DOHH2 (cell line): ENCODE measurements at regions not wholly inside any gene's neighbourhood (a gene's known extent, or its start where the extent isn't known, plus 50 kb on each side); places are given as distances from the start of the nearest gene placed in this dataset.

ENCODE experiments used
- H3F3A ChIP-seq: fragments of 200-600 bp; sonication (generic), shearing (Covaris generic); 2 replicates; pipeline ENCODE4 v1.6.0; 2016; ENCODE audit warnings: antibody characterized with exemption, mild to moderate bottlenecking; ENCODE audit not compliant: control insufficient read depth, insufficient read depth
- H3K27ac ChIP-seq: fragments of 200-600 bp; sonication (generic); 2 replicates; pipeline ENCODE4 v1.5.1; 2014; ENCODE audit warnings: low read depth, mild to moderate bottlenecking, low read length, moderate library complexity
- H3K27me3 ChIP-seq: fragments of 200-600 bp; sonication (generic); 2 replicates; pipeline ENCODE4 v1.6.1; 2014; ENCODE audit warnings: mild to moderate bottlenecking, low read length, mixed read lengths; ENCODE audit not compliant: control insufficient read depth
- H3K36me3 ChIP-seq: fragments of 200-600 bp; sonication (generic); 2 replicates; pipeline ENCODE4 v1.6.1; 2014; ENCODE audit warnings: mild to moderate bottlenecking, low read length, moderate library complexity, mixed read lengths; ENCODE audit not compliant: control insufficient read depth
- H3K4me1 ChIP-seq: fragments of 200-600 bp; sonication (generic); 2 replicates; pipeline ENCODE4 v1.6.1; 2014; ENCODE audit warnings: mild to moderate bottlenecking, low read length, mixed read lengths; ENCODE audit not compliant: control insufficient read depth
- H3K4me2 ChIP-seq: fragments of 200-600 bp; sonication (generic); 2 replicates; pipeline ENCODE4 v1.6.0; 2014; ENCODE audit warnings: mild to moderate bottlenecking, low read length, moderate library complexity
- H3K4me3 ChIP-seq: fragments of 200-600 bp; sonication (generic); 2 replicates; pipeline ENCODE4 v1.5.1; 2014; ENCODE audit warnings: mild to moderate bottlenecking, low read length, mixed read lengths
- H3K79me2 ChIP-seq: fragments of 200-600 bp; sonication (generic); 2 replicates; pipeline ENCODE4 v1.6.1; 2014; ENCODE audit warnings: mild to moderate bottlenecking, low read length, mixed read lengths; ENCODE audit not compliant: control insufficient read depth
- H3K9me2 ChIP-seq: fragments of 200-600 bp; sonication (generic); replicated peaks from 2 replicates; pipeline ENCODE4 v1.6.1; 2014; ENCODE audit warnings: mild to moderate bottlenecking, low read length, mixed read lengths; ENCODE audit not compliant: control insufficient read depth
- H3K9me3 ChIP-seq: fragments of 200-600 bp; sonication (generic); 2 replicates; pipeline ENCODE4 v1.6.1; 2014; ENCODE audit warnings: antibody characterized with exemption, low read length, mixed read lengths; ENCODE audit not compliant: control insufficient read depth, insufficient read depth
- H4K20me1 ChIP-seq: fragments of 200-600 bp; sonication (generic); 2 replicates; pipeline ENCODE4 v1.6.0; 2014; ENCODE audit warnings: low read depth, mild to moderate bottlenecking, antibody characterized with exemption, low read length, moderate library complexity; ENCODE audit not compliant: control insufficient read depth, insufficient read depth
- CTCF ChIP-seq: fragments of 200-600 bp; sonication (generic); IDR thresholded peaks from one replicate; pipeline ENCODE4 v1.5.1; 2014; ENCODE audit warnings: antibody characterized with exemption, mild to moderate bottlenecking, low read depth, low read length; ENCODE audit not compliant: poor library complexity, severe bottlenecking
- EZH2phosphoT487 ChIP-seq: fragments of 200-600 bp; sonication (generic); IDR thresholded peaks from 2 replicates; pipeline ENCODE4 v1.6.1; 2017; ENCODE audit warnings: borderline replicate concordance, mild to moderate bottlenecking, antibody characterized with exemption, low read length, moderate library complexity, mixed read lengths

- no peak overlapping the region for H3K4me3 ChIP-seq
- no peaks in the 10 kb centered on the region for H3K9me2 ChIP-seq
- TF ChIP-seq CTCF, result no peak
- TF ChIP-seq EZH2phosphoT487, result no peak
- H4K20me1 ChIP-seq, result no peaks in the 10 kb centered on the region
- no peaks in the 10 kb centered on the region for H3F3A ChIP-seq
- no peak overlapping the region for H3K4me2 ChIP-seq
- no peaks in the 10 kb centered on the region for H3K79me2 ChIP-seq
- H3K27me3 ChIP-seq, result no peaks in the 10 kb centered on the region
- no peaks in the 10 kb centered on the region for H3K4me1 ChIP-seq
- no peak overlapping the region for H3K27ac ChIP-seq
- no peaks in the 10 kb centered on the region for H3K9me3 ChIP-seq
- H3K36me3 ChIP-seq, result no peaks in the 10 kb centered on the region
Observed at GRCh38 chr1:72570815-72571214, 288.5 kb upstream of the NEGR1 start.

- Histone ChIP-seq H3K4me1 (no peaks in the 10 kb centered on the region), H3K79me2 (no peaks in the 10 kb centered on the region), H3F3A (no peaks in the 10 kb centered on the region), H4K20me1 (no peaks in the 10 kb centered on the region), H3K4me2 (no peak overlapping the region), H3K27me3 (no peaks in the 10 kb centered on the region), H3K27ac (no peak overlapping the region), H3K36me3 (no peaks in the 10 kb centered on the region), H3K4me3 (no peak overlapping the region), H3K9me2 (no peaks in the 10 kb centered on the region), H3K9me3 (no peaks in the 10 kb centered on the region)
- TF ChIP-seq EZH2phosphoT487, result no peak
- no peak for TF ChIP-seq CTCF
Observed at GRCh38 chr1:72568113-72568512, 285.8 kb upstream of the NEGR1 start.

- no peak overlapping the region for H3K4me2 ChIP-seq
- no peaks in the 10 kb centered on the region for H3K27me3 ChIP-seq
Observed at GRCh38 chr1:72567521-72567920, 285.2 kb upstream of the NEGR1 start.

More at GRCh38 chr1:72567521-72567920, 285.2 kb upstream of the NEGR1 start:
- Histone ChIP-seq H3F3A (no peaks in the 10 kb centered on the region), H3K9me2 (no peaks in the 10 kb centered on the region), H3K9me3 (no peaks in the 10 kb centered on the region), H3K4me1 (no peaks in the 10 kb centered on the region), H3K4me3 (no peak overlapping the region), H3K27ac (no peak overlapping the region), H4K20me1 (no peaks in the 10 kb centered on the region), H3K79me2 (no peaks in the 10 kb centered on the region), H3K36me3 (no peaks in the 10 kb centered on the region)
- TF ChIP-seq EZH2phosphoT487, result no peak
- TF ChIP-seq CTCF, result no peak
